Esophagus muscularis mucosa (tissue), 4 donors: ENCODE measurements at regions not wholly inside any gene's neighbourhood (a gene's known extent, or its start where the extent isn't known, plus 50 kb on each side); places are given as distances from the start of the nearest gene placed in this dataset.

Source experiments
- CTCF ChIP-seq, 3 experiments: fragments of 200-600 bp in 2 of 3; fragments of 450-650 bp in 1 of 3; sonication (generic) in 2 of 3; IDR thresholded peaks; one replicate each; pipeline ENCODE4 v1.5.1; 2017 to 2019; ENCODE audit warnings: antibody characterized with exemption in 3 of 3, mild to moderate bottlenecking in 2 of 3, moderate library complexity in 1 of 3
- EP300 ChIP-seq: sonication (generic); formaldehyde crosslinking; IDR thresholded peaks from one replicate; pipeline ENCODE4 v1.6.1; 2017; ENCODE audit warnings: antibody characterized with exemption
- POLR2A ChIP-seq: fragments of 450-650 bp; IDR thresholded peaks from one replicate; pipeline ENCODE4 v1.6.1; 2017; ENCODE audit warnings: antibody characterized with exemption, moderate library complexity, mild to moderate bottlenecking, low read depth
- POLR2AphosphoS5 ChIP-seq, 2 donors: sonication (generic); formaldehyde crosslinking; IDR thresholded peaks; one replicate each; pipeline ENCODE4 v1.6.1; 2017; ENCODE audit warnings: antibody characterized with exemption in 2 of 2

- TF ChIP-seq POLR2A (no peak), CTCF (IDR thresholded peaks at IDR 0.05) (no peak), EP300 (no peak), POLR2AphosphoS5 (IDR thresholded peaks at IDR 0.05) (no peak)
These were observed 113.0 kb upstream of the ZNF479 start for GRCh38 chr7:57245206-57245605.
